ENCODE measurements at regions not wholly inside any gene's neighbourhood (a gene's known extent, or its start where the extent isn't known, plus 50 kb on each side); places are given as distances from the start of the nearest gene placed in this dataset.
A peak's percentile ranks its signal among the peaks of the same experiment; 100 is the strongest.

GRCh38 chr2:226387499-226387942, 412.1 kb downstream of the IRS1 start (continued):
- TF ChIP-seq BRCA1 (CRISPR knock-in tag; IDR thresholded peaks at IDR 0.05) (no peak), KDM4B (CRISPR knock-in tag; IDR thresholded peaks at IDR 0.05) (no peak), RNF219 (CRISPR knock-in tag; IDR thresholded peaks at IDR 0.05) (no peak), TBX2 (CRISPR knock-in tag; IDR thresholded peaks at IDR 0.05; ENCODE audit: borderline replicate concordance) (no peak), HOMEZ (CRISPR knock-in tag; IDR thresholded peaks at IDR 0.05; ENCODE audit: low read depth) (no peak), FOXA3 (CRISPR knock-in tag; IDR thresholded peaks at IDR 0.05) (peak; percentile 44; the same call in 1 of the 2 replicates), USF2 (IDR thresholded peaks at IDR 0.05; ENCODE audit: low read depth, low read length) (peak; percentile 36; the same call in 1 of the 2 replicates), USF2 (CRISPR knock-in tag; IDR thresholded peaks at IDR 0.05; ENCODE audit: borderline replicate concordance) (no peak)
- TF ChIP-seq, protein P1, sequence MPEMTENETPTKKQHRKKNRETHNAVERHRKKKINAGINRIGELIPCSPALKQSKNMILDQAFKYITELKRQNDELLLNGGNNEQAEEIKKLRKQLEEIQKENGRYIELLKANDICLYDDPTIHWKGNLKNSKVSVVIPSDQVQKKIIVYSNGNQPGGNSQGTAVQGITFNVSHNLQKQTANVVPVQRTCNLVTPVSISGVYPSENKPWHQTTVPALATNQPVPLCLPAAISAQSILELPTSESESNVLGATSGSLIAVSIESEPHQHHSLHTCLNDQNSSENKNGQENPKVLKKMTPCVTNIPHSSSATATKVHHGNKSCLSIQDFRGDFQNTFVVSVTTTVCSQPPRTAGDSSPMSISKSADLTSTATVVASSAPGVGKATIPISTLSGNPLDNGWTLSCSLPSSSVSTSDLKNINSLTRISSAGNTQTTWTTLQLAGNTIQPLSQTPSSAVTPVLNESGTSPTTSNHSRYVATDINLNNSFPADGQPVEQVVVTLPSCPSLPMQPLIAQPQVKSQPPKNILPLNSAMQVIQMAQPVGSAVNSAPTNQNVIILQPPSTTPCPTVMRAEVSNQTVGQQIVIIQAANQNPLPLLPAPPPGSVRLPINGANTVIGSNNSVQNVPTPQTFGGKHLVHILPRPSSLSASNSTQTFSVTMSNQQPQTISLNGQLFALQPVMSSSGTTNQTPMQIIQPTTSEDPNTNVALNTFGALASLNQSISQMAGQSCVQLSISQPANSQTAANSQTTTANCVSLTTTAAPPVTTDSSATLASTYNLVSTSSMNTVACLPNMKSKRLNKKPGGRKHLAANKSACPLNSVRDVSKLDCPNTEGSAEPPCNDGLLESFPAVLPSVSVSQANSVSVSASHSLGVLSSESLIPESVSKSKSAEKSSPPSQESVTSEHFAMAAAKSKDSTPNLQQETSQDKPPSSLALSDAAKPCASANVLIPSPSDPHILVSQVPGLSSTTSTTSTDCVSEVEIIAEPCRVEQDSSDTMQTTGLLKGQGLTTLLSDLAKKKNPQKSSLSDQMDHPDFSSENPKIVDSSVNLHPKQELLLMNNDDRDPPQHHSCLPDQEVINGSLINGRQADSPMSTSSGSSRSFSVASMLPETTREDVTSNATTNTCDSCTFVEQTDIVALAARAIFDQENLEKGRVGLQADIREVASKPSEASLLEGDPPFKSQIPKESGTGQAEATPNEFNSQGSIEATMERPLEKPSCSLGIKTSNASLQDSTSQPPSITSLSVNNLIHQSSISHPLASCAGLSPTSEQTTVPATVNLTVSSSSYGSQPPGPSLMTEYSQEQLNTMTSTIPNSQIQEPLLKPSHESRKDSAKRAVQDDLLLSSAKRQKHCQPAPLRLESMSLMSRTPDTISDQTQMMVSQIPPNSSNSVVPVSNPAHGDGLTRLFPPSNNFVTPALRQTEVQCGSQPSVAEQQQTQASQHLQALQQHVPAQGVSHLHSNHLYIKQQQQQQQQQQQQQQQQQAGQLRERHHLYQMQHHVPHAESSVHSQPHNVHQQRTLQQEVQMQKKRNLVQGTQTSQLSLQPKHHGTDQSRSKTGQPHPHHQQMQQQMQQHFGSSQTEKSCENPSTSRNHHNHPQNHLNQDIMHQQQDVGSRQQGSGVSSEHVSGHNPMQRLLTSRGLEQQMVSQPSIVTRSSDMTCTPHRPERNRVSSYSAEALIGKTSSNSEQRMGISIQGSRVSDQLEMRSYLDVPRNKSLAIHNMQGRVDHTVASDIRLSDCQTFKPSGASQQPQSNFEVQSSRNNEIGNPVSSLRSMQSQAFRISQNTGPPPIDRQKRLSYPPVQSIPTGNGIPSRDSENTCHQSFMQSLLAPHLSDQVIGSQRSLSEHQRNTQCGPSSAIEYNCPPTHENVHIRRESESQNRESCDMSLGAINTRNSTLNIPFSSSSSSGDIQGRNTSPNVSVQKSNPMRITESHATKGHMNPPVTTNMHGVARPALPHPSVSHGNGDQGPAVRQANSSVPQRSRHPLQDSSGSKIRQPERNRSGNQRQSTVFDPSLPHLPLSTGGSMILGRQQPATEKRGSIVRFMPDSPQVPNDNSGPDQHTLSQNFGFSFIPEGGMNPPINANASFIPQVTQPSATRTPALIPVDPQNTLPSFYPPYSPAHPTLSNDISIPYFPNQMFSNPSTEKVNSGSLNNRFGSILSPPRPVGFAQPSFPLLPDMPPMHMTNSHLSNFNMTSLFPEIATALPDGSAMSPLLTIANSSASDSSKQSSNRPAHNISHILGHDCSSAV (CRISPR knock-in tag; IDR thresholded peaks at IDR 0.05; ENCODE audit: borderline replicate concordance): no peak
- TF ChIP-seq, protein P2, sequence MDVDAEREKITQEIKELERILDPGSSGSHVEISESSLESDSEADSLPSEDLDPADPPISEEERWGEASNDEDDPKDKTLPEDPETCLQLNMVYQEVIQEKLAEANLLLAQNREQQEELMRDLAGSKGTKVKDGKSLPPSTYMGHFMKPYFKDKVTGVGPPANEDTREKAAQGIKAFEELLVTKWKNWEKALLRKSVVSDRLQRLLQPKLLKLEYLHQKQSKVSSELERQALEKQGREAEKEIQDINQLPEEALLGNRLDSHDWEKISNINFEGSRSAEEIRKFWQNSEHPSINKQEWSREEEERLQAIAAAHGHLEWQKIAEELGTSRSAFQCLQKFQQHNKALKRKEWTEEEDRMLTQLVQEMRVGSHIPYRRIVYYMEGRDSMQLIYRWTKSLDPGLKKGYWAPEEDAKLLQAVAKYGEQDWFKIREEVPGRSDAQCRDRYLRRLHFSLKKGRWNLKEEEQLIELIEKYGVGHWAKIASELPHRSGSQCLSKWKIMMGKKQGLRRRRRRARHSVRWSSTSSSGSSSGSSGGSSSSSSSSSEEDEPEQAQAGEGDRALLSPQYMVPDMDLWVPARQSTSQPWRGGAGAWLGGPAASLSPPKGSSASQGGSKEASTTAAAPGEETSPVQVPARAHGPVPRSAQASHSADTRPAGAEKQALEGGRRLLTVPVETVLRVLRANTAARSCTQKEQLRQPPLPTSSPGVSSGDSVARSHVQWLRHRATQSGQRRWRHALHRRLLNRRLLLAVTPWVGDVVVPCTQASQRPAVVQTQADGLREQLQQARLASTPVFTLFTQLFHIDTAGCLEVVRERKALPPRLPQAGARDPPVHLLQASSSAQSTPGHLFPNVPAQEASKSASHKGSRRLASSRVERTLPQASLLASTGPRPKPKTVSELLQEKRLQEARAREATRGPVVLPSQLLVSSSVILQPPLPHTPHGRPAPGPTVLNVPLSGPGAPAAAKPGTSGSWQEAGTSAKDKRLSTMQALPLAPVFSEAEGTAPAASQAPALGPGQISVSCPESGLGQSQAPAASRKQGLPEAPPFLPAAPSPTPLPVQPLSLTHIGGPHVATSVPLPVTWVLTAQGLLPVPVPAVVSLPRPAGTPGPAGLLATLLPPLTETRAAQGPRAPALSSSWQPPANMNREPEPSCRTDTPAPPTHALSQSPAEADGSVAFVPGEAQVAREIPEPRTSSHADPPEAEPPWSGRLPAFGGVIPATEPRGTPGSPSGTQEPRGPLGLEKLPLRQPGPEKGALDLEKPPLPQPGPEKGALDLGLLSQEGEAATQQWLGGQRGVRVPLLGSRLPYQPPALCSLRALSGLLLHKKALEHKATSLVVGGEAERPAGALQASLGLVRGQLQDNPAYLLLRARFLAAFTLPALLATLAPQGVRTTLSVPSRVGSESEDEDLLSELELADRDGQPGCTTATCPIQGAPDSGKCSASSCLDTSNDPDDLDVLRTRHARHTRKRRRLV (CRISPR knock-in tag; IDR thresholded peaks at IDR 0.05): no peak
